ENCODE measurements at regions not wholly inside any gene's neighbourhood (a gene's known extent, or its start where the extent isn't known, plus 50 kb on each side); places are given as distances from the start of the nearest gene placed in this dataset.

DNA sequence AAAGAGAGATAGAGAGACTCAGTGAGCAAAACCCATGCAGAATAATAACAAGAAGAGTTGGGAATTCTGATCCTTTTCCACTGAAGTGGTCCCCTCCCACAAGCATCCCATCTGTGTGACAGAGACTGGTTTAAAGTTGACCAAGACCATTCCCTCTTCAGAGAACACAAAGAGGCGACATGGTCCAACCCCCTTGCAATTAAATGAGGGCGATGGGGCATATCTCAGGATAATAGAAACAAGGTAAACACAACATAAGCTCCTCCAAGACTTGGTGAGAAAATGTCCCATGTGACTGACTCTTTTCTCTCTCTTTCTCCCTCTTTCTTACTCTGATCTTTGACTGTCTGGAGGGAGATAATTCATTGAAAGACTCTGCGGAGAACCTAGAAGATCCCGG, 526.7 kb downstream of the SOX11 start:
- Histone ChIP-seq H3K4me3 (ENCODE audit: low read depth, low read length) (no peak overlapping the region), H3K27me3 (ENCODE audit: control insufficient read depth, insufficient read depth, low read length) (no peaks in the 10 kb centered on the region), H3K36me3 (ENCODE audit: control insufficient read depth, insufficient read depth, low read length) (no peaks in the 10 kb centered on the region)
- ChIA-PET POLR2A (no interaction called here), CTCF (no interaction called here)
- DNase-seq (ENCODE audit: low read depth) = no peak
- TF ChIP-seq, protein P1, sequence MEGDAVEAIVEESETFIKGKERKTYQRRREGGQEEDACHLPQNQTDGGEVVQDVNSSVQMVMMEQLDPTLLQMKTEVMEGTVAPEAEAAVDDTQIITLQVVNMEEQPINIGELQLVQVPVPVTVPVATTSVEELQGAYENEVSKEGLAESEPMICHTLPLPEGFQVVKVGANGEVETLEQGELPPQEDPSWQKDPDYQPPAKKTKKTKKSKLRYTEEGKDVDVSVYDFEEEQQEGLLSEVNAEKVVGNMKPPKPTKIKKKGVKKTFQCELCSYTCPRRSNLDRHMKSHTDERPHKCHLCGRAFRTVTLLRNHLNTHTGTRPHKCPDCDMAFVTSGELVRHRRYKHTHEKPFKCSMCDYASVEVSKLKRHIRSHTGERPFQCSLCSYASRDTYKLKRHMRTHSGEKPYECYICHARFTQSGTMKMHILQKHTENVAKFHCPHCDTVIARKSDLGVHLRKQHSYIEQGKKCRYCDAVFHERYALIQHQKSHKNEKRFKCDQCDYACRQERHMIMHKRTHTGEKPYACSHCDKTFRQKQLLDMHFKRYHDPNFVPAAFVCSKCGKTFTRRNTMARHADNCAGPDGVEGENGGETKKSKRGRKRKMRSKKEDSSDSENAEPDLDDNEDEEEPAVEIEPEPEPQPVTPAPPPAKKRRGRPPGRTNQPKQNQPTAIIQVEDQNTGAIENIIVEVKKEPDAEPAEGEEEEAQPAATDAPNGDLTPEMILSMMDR (IDR thresholded peaks at IDR 0.05; ENCODE audit: insufficient read depth, low read depth, low read length) = no peak

DNA sequence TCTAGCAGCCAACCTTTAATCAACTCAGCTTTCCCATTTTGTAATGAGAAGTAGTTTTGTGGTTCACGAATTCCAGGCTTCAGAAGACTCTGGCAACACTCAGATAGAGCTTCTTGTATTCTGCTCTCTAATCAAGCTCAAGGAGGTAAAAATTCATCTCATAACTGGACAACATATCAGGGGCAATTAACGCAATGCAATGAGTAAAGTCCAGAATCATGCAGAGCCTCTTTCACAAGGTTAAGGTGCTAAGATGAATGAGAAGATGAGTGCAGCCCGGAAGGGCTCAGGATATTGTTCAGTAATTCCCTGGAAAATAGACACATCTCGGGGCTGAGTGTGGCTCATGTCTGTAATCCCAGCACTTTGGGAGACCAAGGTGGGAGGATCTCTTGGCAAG, 527.7 kb downstream of the SOX11 start:
- Histone ChIP-seq H3K27me3 (ENCODE audit: control insufficient read depth, insufficient read depth, low read length) (no peaks in the 10 kb centered on the region), H3K36me3 (ENCODE audit: control insufficient read depth, insufficient read depth, low read length) (no peaks in the 10 kb centered on the region), H3K4me3 (ENCODE audit: low read depth, low read length) (no peak overlapping the region)
- ChIA-PET CTCF (no interaction called here), POLR2A (no interaction called here)
- TF ChIP-seq, protein P1 (IDR thresholded peaks at IDR 0.05; ENCODE audit: insufficient read depth, low read depth, low read length) = no peak
- DNase-seq (ENCODE audit: low read depth) = no peak

- Histone ChIP-seq H3K4me3 (ENCODE audit: low read depth, low read length) (no peak overlapping the region), H3K27me3 (ENCODE audit: control insufficient read depth, insufficient read depth, low read length) (no peaks in the 10 kb centered on the region), H3K36me3 (ENCODE audit: control insufficient read depth, insufficient read depth, low read length) (no peaks in the 10 kb centered on the region)
- DNase-seq (ENCODE audit: low read depth) = no peak
- TF ChIP-seq, protein P1 (IDR thresholded peaks at IDR 0.05; ENCODE audit: insufficient read depth, low read depth, low read length) = no peak
- ChIA-PET CTCF (no interaction called here), POLR2A (no interaction called here)
Measured at GRCh38 chr2:6222296-6222695, 530.1 kb downstream of the SOX11 start.

- POLR2A ChIA-PET = no interaction called here
Measured at GRCh38 chr2:6224267-6224666, 532.1 kb downstream of the SOX11 start.

GRCh38 chr2:6228251-6228650, 536.1 kb downstream of the SOX11 start:
- TF ChIP-seq, protein P1 (IDR thresholded peaks at IDR 0.05; ENCODE audit: insufficient read depth, low read depth, low read length) = no peak
- Histone ChIP-seq H3K36me3 (ENCODE audit: control insufficient read depth, insufficient read depth, low read length) (no peaks in the 10 kb centered on the region), H3K4me3 (ENCODE audit: low read depth, low read length) (no peak overlapping the region), H3K27me3 (ENCODE audit: control insufficient read depth, insufficient read depth, low read length) (no peaks in the 10 kb centered on the region)
- CTCF ChIA-PET = interaction anchor here (0.7 kb wide), 1 partner anchor 974 kb away, joined by 3 read pairs; no protein-coding TSS in a partner anchor
- POLR2A ChIA-PET = no interaction called here
- DNase-seq (ENCODE audit: low read depth) = no peak

More at GRCh38 chr2:6224267-6224666, 532.1 kb downstream of the SOX11 start:
- Histone ChIP-seq H3K36me3 (ENCODE audit: control insufficient read depth, insufficient read depth, low read length) (no peaks in the 10 kb centered on the region), H3K27me3 (ENCODE audit: control insufficient read depth, insufficient read depth, low read length) (no peaks in the 10 kb centered on the region), H3K4me3 (ENCODE audit: low read depth, low read length) (no peak overlapping the region)
- CTCF ChIA-PET = interaction anchor here (0.6 kb wide), 1 partner anchor 741 kb away, joined by 4 read pairs; no protein-coding TSS in a partner anchor
- TF ChIP-seq, protein P1 (IDR thresholded peaks at IDR 0.05; ENCODE audit: insufficient read depth, low read depth, low read length) = no peak
- no peak for DNase-seq (ENCODE audit: low read depth)
